Esophagus muscularis mucosa (tissue), 4 donors: ENCODE measurements at regions not wholly inside any gene's neighbourhood (a gene's known extent, or its start where the extent isn't known, plus 50 kb on each side); places are given as distances from the start of the nearest gene placed in this dataset.

Experiments used
- DNase-seq: peaks from one replicate; pipeline ENCODE4 v3.0.0-alpha.2; 2017; ENCODE audit errors: extremely low spot score
- H3K27ac ChIP-seq, 4 donors: fragments of 200-600 bp; sonication (generic); replicated peaks in 1 of 4; 1 replicate in 3 of 4; 2 replicates in 1 of 4; pipeline ENCODE4 v1.5.1; 2016 to 2019; ENCODE audit warnings: mild to moderate bottlenecking in 1 of 4
- H3K27me3 ChIP-seq, 4 donors: fragments of 200-600 bp; sonication (generic); one replicate each; pipeline versions ENCODE4 v1.5.1 to v1.6.0; 2016 to 2019
- H3K36me3 ChIP-seq, 4 donors: fragments of 200-600 bp; sonication (generic); one replicate each; pipeline ENCODE4 v1.5.1; 2016 to 2019
- H3K4me1 ChIP-seq, 4 donors: fragments of 200-600 bp; sonication (generic); one replicate each; pipeline ENCODE4 v1.5.1; 2016 to 2019
- H3K4me3 ChIP-seq, 4 donors: fragments of 200-600 bp; sonication (generic); 1 replicate in 2 of 4; 2 replicates in 2 of 4; pipeline ENCODE4 v1.5.1; 2016 to 2019; ENCODE audit warnings: mild to moderate bottlenecking in 4 of 4, moderate library complexity in 1 of 4
- H3K9me3 ChIP-seq, 4 donors: fragments of 200-600 bp; sonication (generic); 1 replicate in 3 of 4; 2 replicates in 1 of 4; pipeline ENCODE4 v1.5.1; 2016 to 2019
- EP300 ChIP-seq: sonication (generic); formaldehyde crosslinking; IDR thresholded peaks from one replicate; pipeline ENCODE4 v1.6.1; 2017; ENCODE audit warnings: antibody characterized with exemption
- POLR2A ChIP-seq: fragments of 450-650 bp; IDR thresholded peaks from one replicate; pipeline ENCODE4 v1.6.1; 2017; ENCODE audit warnings: antibody characterized with exemption, moderate library complexity, mild to moderate bottlenecking, low read depth
- POLR2AphosphoS5 ChIP-seq, 2 donors: sonication (generic); formaldehyde crosslinking; IDR thresholded peaks; one replicate each; pipeline ENCODE4 v1.6.1; 2017; ENCODE audit warnings: antibody characterized with exemption in 2 of 2
- WGBS: methylation state at CpG from one replicate; pipeline ENCODE4 v1.1.5; 2018; 5-methylcytosine and 5-hydroxymethylcytosine counted together
- intact Hi-C: fragments of 100-400 bp; cut with DNase I; formaldehyde crosslinking; loops from one replicate; pipeline ENCODE4 v1.15.1; 2023
- TF ChIP-seq, protein P1 (sequence below), 3 experiments: fragments of 200-600 bp in 2 of 3; fragments of 450-650 bp in 1 of 3; sonication (generic) in 2 of 3; IDR thresholded peaks; one replicate each; pipeline ENCODE4 v1.5.1; 2017 to 2019; ENCODE audit warnings: antibody characterized with exemption in 3 of 3, mild to moderate bottlenecking in 2 of 3, moderate library complexity in 1 of 3

DNA sequence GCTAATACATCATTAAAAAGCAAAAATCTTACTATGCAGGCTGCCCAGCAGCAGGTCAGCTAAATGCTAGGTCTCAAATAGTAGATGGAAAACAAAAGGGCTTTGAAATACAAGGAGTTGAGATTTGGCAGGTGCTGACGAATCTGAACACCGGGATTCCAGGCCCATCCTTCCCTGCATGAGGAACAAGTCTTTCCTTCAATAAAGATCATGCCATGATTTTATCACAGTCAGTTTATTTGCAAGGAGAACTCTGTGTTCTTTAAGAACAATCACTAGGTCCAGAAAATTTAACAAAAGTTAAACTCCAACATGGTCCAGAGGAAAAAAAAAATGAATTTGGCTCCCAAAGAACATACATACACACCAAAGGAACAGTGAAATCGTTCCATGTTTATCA is 551.4 kb downstream of the SLITRK6 start:
- no peaks in the 10 kb centered on the region for H3K4me1 ChIP-seq
- intact Hi-C loops = no loop called here
- H3K36me3 ChIP-seq = no peaks in the 10 kb centered on the region
- H3K4me3 ChIP-seq = no peak overlapping the region
- 82% methylated on average over 3 of the region's 3 CpGs for WGBS
- TF ChIP-seq EP300 (no peak), POLR2AphosphoS5 (IDR thresholded peaks at IDR 0.05) (no peak), POLR2A (no peak)
- TF ChIP-seq, protein P1, sequence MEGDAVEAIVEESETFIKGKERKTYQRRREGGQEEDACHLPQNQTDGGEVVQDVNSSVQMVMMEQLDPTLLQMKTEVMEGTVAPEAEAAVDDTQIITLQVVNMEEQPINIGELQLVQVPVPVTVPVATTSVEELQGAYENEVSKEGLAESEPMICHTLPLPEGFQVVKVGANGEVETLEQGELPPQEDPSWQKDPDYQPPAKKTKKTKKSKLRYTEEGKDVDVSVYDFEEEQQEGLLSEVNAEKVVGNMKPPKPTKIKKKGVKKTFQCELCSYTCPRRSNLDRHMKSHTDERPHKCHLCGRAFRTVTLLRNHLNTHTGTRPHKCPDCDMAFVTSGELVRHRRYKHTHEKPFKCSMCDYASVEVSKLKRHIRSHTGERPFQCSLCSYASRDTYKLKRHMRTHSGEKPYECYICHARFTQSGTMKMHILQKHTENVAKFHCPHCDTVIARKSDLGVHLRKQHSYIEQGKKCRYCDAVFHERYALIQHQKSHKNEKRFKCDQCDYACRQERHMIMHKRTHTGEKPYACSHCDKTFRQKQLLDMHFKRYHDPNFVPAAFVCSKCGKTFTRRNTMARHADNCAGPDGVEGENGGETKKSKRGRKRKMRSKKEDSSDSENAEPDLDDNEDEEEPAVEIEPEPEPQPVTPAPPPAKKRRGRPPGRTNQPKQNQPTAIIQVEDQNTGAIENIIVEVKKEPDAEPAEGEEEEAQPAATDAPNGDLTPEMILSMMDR (IDR thresholded peaks at IDR 0.05) = no peak
- H3K27me3 ChIP-seq = no peaks in the 10 kb centered on the region
- no peak for DNase-seq
- H3K27ac ChIP-seq = no peak overlapping the region
- H3K9me3 ChIP-seq = no peaks in the 10 kb centered on the region

DNA sequence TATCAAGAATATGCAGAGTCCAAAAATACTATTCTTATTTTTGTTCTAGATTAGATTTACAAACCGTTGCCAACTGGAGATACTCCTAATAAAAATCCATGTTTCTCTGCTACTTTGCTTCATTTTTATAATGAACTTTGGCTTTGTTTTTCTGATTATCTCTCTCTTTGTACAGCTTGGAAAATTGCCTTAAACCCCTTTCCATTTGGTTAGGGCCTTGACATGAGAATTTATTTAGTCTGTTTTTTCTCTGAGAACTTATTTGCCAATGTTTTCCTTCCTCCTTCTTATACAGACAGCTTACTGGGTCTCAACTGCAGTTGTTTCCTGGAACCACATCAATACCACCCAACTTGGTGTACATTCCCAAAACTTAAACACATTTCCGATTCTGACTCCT is 555.4 kb downstream of the SLITRK6 start:
- intact Hi-C loops = no loop called here
- no peak overlapping the region for H3K4me3 ChIP-seq
- whole genome bisulfite sequencing = 61% methylated on average over 2 of the region's 2 CpGs
- H3K27ac ChIP-seq = no peak overlapping the region
- H3K27me3 ChIP-seq = no peaks in the 10 kb centered on the region
- H3K36me3 ChIP-seq = no peaks in the 10 kb centered on the region
- TF ChIP-seq, protein P1 (IDR thresholded peaks at IDR 0.05) = no peak
- no peak for TF ChIP-seq EP300
- no peak for TF ChIP-seq POLR2AphosphoS5 (IDR thresholded peaks at IDR 0.05)
- no peak for TF ChIP-seq POLR2A
- DNase-seq = no peak
- no peaks in the 10 kb centered on the region for H3K9me3 ChIP-seq
- no peaks in the 10 kb centered on the region for H3K4me1 ChIP-seq

DNA sequence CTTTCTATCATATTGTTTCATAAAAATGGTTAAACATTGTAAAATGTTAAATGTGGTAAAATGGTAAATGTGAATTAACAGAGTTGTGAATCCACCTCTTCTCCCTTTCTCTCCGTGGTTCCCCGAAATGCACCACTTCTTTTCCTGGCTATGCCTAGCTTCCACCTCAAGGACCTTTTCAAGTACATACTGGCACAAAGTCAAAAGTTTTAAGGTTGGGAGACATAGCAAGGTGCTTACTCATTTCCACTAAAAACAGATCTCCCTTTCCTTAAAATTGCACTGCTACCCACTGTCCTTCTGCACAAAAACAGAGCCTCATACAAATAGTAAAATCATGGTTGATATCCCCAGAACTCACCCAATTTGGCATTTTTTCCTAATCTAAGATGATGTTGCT is 558.2 kb downstream of the SLITRK6 start:
- TF ChIP-seq EP300 (no peak), POLR2A (no peak), POLR2AphosphoS5 (IDR thresholded peaks at IDR 0.05) (no peak)
- TF ChIP-seq, protein P1 (IDR thresholded peaks at IDR 0.05) = no peak
- Histone ChIP-seq H3K27me3 (no peaks in the 10 kb centered on the region), H3K36me3 (no peaks in the 10 kb centered on the region), H3K4me1 (no peaks in the 10 kb centered on the region), H3K4me3 (no peak overlapping the region), H3K9me3 (no peaks in the 10 kb centered on the region), H3K27ac (no peak overlapping the region)
- DNase-seq = no peak
- WGBS = 29% methylated on average over 2 of the region's 2 CpGs
- intact Hi-C loops = no loop called here

DNA sequence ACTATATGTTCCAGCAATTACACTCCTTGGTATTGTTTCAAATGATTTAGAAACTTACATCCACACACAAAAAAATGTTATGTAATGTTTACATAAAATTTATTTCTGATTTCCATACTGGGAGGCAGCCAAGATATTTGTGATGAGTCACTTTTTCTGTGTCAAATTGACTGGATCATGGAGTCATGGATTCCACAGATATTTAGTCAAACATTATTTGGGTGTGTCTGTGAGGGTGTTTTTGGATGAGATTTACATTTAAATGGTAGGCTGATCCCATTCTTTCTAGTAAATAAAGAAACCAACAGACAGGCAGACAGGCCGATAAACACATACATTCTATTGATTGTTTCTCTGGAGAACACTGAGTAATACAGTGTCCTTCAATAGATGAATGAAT is 562.8 kb downstream of the SLITRK6 start:
- DNase-seq = no peak
- 88% methylated on average over 1 of the region's 1 CpG for WGBS
- Histone ChIP-seq H3K36me3 (no peaks in the 10 kb centered on the region), H3K27me3 (no peaks in the 10 kb centered on the region), H3K4me3 (no peak overlapping the region), H3K4me1 (no peaks in the 10 kb centered on the region), H3K9me3 (no peaks in the 10 kb centered on the region), H3K27ac (no peak overlapping the region)
- TF ChIP-seq POLR2AphosphoS5 (IDR thresholded peaks at IDR 0.05) = no peak
- no peak for TF ChIP-seq POLR2A
- no peak for TF ChIP-seq EP300
- TF ChIP-seq, protein P1 (IDR thresholded peaks at IDR 0.05) = no peak
- intact Hi-C loops = no loop called here

DNA sequence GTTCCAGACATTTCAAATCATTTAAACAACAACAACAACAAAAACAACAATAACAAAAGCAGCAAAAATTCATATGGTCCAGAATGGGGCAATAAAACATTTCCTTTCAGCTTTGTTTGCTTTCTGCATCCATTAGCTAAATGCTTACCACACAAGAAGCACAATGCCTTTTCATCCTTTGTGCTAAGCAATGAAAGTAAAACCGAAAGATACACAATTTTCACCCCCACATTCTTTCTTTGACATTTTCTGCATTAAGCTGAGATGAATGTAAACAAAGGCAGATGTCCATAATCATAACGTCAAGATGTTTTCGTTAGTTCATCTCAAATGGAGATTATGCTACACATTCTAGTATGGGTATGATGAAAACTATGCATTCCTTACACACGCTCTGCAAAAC is 568.5 kb downstream of the SLITRK6 start:
- Histone ChIP-seq H3K4me3 (no peak overlapping the region), H3K4me1 (no peaks in the 10 kb centered on the region), H3K27ac (no peak overlapping the region), H3K9me3 (no peaks in the 10 kb centered on the region), H3K27me3 (no peaks in the 10 kb centered on the region), H3K36me3 (no peaks in the 10 kb centered on the region)
- intact Hi-C loops = no loop called here
- TF ChIP-seq EP300 (no peak), POLR2A (no peak)
- WGBS = 43% methylated on average over 4 of the region's 4 CpGs
- no peak for DNase-seq
